HEK293 (cell line): ENCODE measurements at regions not wholly inside any gene's neighbourhood (a gene's known extent, or its start where the extent isn't known, plus 50 kb on each side); places are given as distances from the start of the nearest gene placed in this dataset.

Experiments used
- CTCF ChIA-PET: fragments of 350-600 bp; formaldehyde crosslinking; extraction: SDS; loops from one replicate; lab custom pipeline; 2021; ENCODE audit warnings: antibody characterized with exemption; lab: Yijun Ruan, JAX
- POLR2A ChIA-PET: fragments of 300-600 bp; formaldehyde crosslinking; extraction: SDS; loops from one replicate; lab custom pipeline; 2020; ENCODE audit warnings: antibody characterized with exemption, inconsistent platforms; lab: Yijun Ruan, JAX
- H3K27ac ChIP-seq: fragments of 200-500 bp; sonication (Bioruptor generic); 2 replicates; pipeline ENCODE4 v1.5.1; 2014; ENCODE audit warnings: low read depth, low read length, control low read depth, inconsistent platforms; ENCODE audit errors: extremely low read depth
- H3K36me3 ChIP-seq, 2 experiments: fragments of 200-500 bp in 1 of 2; sonication (Bioruptor generic) in 1 of 2; 1 replicate in 1 of 2; 2 replicates in 1 of 2; pipeline ENCODE4 v1.5.1; 2014 to 2017; ENCODE audit warnings: inconsistent platforms in 2 of 2, low read length in 2 of 2; ENCODE audit not compliant: control insufficient read depth in 2 of 2, insufficient read depth in 1 of 2
- H3K4me1 ChIP-seq: fragments of 200-500 bp; sonication (Bioruptor generic); 2 replicates; pipeline ENCODE4 v1.5.1; 2014; ENCODE audit warnings: mild to moderate bottlenecking, low read length, inconsistent platforms; ENCODE audit not compliant: control insufficient read depth, insufficient read depth
- H3K4me3 ChIP-seq: 2 replicates; pipeline ENCODE4 v1.5.1; 2011; ENCODE audit warnings: low read depth, mild to moderate bottlenecking, control low read depth, low read length, moderate library complexity
- H3K9me3 ChIP-seq: fragments of 200-500 bp; sonication (Bioruptor generic); 2 replicates; pipeline ENCODE4 v1.5.1; 2014; ENCODE audit warnings: low read depth, low read length, inconsistent platforms; ENCODE audit not compliant: control insufficient read depth, insufficient read depth
- ATF2 ChIP-seq: fragments of 450-650 bp; formaldehyde crosslinking; IDR thresholded peaks from 2 replicates; pipeline ENCODE4 v1.5.1; 2016; ENCODE audit warnings: missing biosample characterization, missing genetic modification characterization, low read depth
- EGR2 ChIP-seq: fragments of 450-650 bp; formaldehyde crosslinking; IDR thresholded peaks from 2 replicates; pipeline ENCODE4 v1.5.1; 2016; ENCODE audit warnings: low read depth, missing biosample characterization, missing genetic modification characterization
- KLF1 ChIP-seq: fragments of 450-650 bp; formaldehyde crosslinking; IDR thresholded peaks from 2 replicates; pipeline ENCODE4 v1.5.1; 2016; ENCODE audit warnings: missing biosample characterization, missing genetic modification characterization
- KLF17 ChIP-seq: fragments of 450-650 bp; formaldehyde crosslinking; IDR thresholded peaks from 2 replicates; pipeline ENCODE4 v1.5.1; 2016; ENCODE audit warnings: missing biosample characterization, missing genetic modification characterization
- PBX3 ChIP-seq: sonication (generic); formaldehyde crosslinking; IDR thresholded peaks from 2 replicates; pipeline ENCODE4 v1.8.1; 2022; ENCODE audit warnings: mild to moderate bottlenecking, moderate library complexity, missing genetic modification reagents
- SP7 ChIP-seq: fragments of 450-650 bp; formaldehyde crosslinking; IDR thresholded peaks from 2 replicates; pipeline ENCODE4 v1.5.1; 2016; ENCODE audit warnings: missing biosample characterization, missing genetic modification characterization
- ZBTB44 ChIP-seq: fragments of 450-650 bp; IDR thresholded peaks from 2 replicates; pipeline ENCODE4 v1.5.1; 2018; ENCODE audit warnings: missing biosample characterization, mild to moderate bottlenecking, missing genetic modification characterization
- ZEB2 ChIP-seq: fragments of 450-650 bp; formaldehyde crosslinking; IDR thresholded peaks from 2 replicates; pipeline ENCODE4 v1.5.1; 2016; ENCODE audit warnings: missing biosample characterization, missing genetic modification characterization
- ZNF169 ChIP-seq: fragments of 450-650 bp; formaldehyde crosslinking; IDR thresholded peaks from 2 replicates; pipeline ENCODE4 v1.5.1; 2016; ENCODE audit warnings: missing biosample characterization, missing genetic modification characterization
- ZNF18 ChIP-seq: fragments of 450-650 bp; formaldehyde crosslinking; IDR thresholded peaks from 2 replicates; pipeline ENCODE4 v1.5.1; 2016; ENCODE audit warnings: missing biosample characterization, missing genetic modification characterization
- ZNF184 ChIP-seq: fragments of 450-650 bp; IDR thresholded peaks from 2 replicates; pipeline ENCODE4 v1.5.1; 2018; ENCODE audit warnings: missing biosample characterization, mild to moderate bottlenecking, missing genetic modification characterization
- ZNF221 ChIP-seq: fragments of 450-650 bp; formaldehyde crosslinking; IDR thresholded peaks from 2 replicates; pipeline ENCODE4 v1.5.1; 2017; ENCODE audit warnings: missing biosample characterization, missing genetic modification characterization, borderline replicate concordance
- ZNF335 ChIP-seq: fragments of 450-650 bp; formaldehyde crosslinking; conservative IDR thresholded peaks from 2 replicates; pipeline ENCODE4 v1.5.1; 2016; ENCODE audit warnings: missing biosample characterization, missing genetic modification characterization
- ZNF449 ChIP-seq: fragments of 450-650 bp; formaldehyde crosslinking; IDR thresholded peaks from 2 replicates; pipeline ENCODE4 v1.5.1; 2017; ENCODE audit warnings: missing biosample characterization, mild to moderate bottlenecking, missing genetic modification characterization, moderate library complexity
- ZNF513 ChIP-seq: fragments of 450-650 bp; IDR thresholded peaks from 2 replicates; pipeline ENCODE4 v1.5.1; 2018; ENCODE audit warnings: missing biosample characterization, missing genetic modification characterization
- ZNF530 ChIP-seq: fragments of 450-650 bp; formaldehyde crosslinking; IDR thresholded peaks from 2 replicates; pipeline ENCODE4 v1.5.1; 2016; ENCODE audit warnings: low read depth, missing biosample characterization, missing genetic modification characterization
- ZNF558 ChIP-seq: fragments of 450-650 bp; formaldehyde crosslinking; IDR thresholded peaks from 2 replicates; pipeline ENCODE4 v1.5.1; 2016; ENCODE audit warnings: missing biosample characterization, missing genetic modification characterization
- ZNF664 ChIP-seq: fragments of 450-650 bp; formaldehyde crosslinking; IDR thresholded peaks from 2 replicates; pipeline ENCODE4 v1.5.1; 2016; ENCODE audit warnings: missing biosample characterization, missing genetic modification characterization
- ZNF707 ChIP-seq: fragments of 450-650 bp; formaldehyde crosslinking; IDR thresholded peaks from 2 replicates; pipeline ENCODE4 v1.5.1; 2016; ENCODE audit warnings: missing biosample characterization, missing genetic modification characterization
- ZSCAN18 ChIP-seq: fragments of 450-650 bp; formaldehyde crosslinking; IDR thresholded peaks from 2 replicates; pipeline ENCODE4 v1.5.1; 2016; ENCODE audit warnings: missing biosample characterization, missing genetic modification characterization
- ZSCAN23 ChIP-seq: fragments of 450-650 bp; formaldehyde crosslinking; IDR thresholded peaks from 2 replicates; pipeline ENCODE4 v1.5.1; 2016; ENCODE audit warnings: missing biosample characterization, missing genetic modification characterization
- ZSCAN5A ChIP-seq: fragments of 450-650 bp; formaldehyde crosslinking; IDR thresholded peaks from 2 replicates; pipeline ENCODE4 v1.5.1; 2016; ENCODE audit warnings: missing biosample characterization, missing genetic modification characterization

GRCh38 chr11:43549624-43550023 is 130.9 kb upstream of the HSD17B12 start (continued):
- TF ChIP-seq ZEB2 (tag by site-specific recombination) (no peak), SP7 (no peak), ATF2 (tag by site-specific recombination) (no peak), ZBTB44 (tag by site-specific recombination) (no peak), ZNF18 (tag by site-specific recombination) (no peak), ZNF664 (tag by site-specific recombination) (no peak)
- TF ChIP-seq, all 188 proteins: peak for 0

GRCh38 chr11:43550714-43551113 is 129.8 kb upstream of the HSD17B12 start:
- Histone ChIP-seq H3K9me3 (no peaks in the 10 kb centered on the region), H3K36me3 (no peaks in the 10 kb centered on the region), H3K27ac (no peak overlapping the region), H3K4me1 (no peaks in the 10 kb centered on the region), H3K4me3 (no peak overlapping the region)
- CTCF ChIA-PET = interaction anchor here (0.9 to 1.4 kb wide), 3 partner anchors 17 to 239 kb away, joined by 3 to 7 read pairs (median 4); partner anchors contain the start of gene API5
- POLR2A ChIA-PET = no interaction called here
- TF ChIP-seq ZNF530 (no peak), ZNF558 (tag by site-specific recombination) (no peak), ZSCAN18 (tag by site-specific recombination) (no peak), KLF1 (tag by site-specific recombination) (no peak), ZSCAN5A (tag by site-specific recombination) (no peak), ZNF221 (tag by site-specific recombination) (no peak), ZSCAN23 (tag by site-specific recombination) (no peak), KLF17 (tag by site-specific recombination) (no peak), EGR2 (tag by site-specific recombination) (no peak), PBX3 (CRISPR knock-in tag) (no peak), ZNF449 (tag by site-specific recombination) (no peak), ZNF513 (tag by site-specific recombination) (no peak), ZNF707 (tag by site-specific recombination) (no peak), ZNF169 (tag by site-specific recombination) (no peak), ZNF335 (tag by site-specific recombination) (no peak), ZNF184 (tag by site-specific recombination) (no peak)
